GM12864 (cell line): ENCODE measurements at regions not wholly inside any gene's neighbourhood (a gene's known extent, or its start where the extent isn't known, plus 50 kb on each side); places are given as distances from the start of the nearest gene placed in this dataset.

Source experiments
- DNase-seq: peaks from one replicate; pipeline ENCODE4 v3.0.0-alpha.2; 2011; ENCODE audit warnings: low read depth
- H3K4me3 ChIP-seq: 2 replicates; pipeline ENCODE4 v1.5.1; 2011; ENCODE audit warnings: mild to moderate bottlenecking, low read depth, low read length, control low read depth
- TF ChIP-seq, protein P1 (sequence below): IDR thresholded peaks from 2 replicates; pipeline ENCODE4 v1.5.1; 2011; ENCODE audit warnings: low read depth, mild to moderate bottlenecking, moderate library complexity, low read length, control low read depth, inconsistent platforms; ENCODE audit errors: missing control alignments

DNA sequence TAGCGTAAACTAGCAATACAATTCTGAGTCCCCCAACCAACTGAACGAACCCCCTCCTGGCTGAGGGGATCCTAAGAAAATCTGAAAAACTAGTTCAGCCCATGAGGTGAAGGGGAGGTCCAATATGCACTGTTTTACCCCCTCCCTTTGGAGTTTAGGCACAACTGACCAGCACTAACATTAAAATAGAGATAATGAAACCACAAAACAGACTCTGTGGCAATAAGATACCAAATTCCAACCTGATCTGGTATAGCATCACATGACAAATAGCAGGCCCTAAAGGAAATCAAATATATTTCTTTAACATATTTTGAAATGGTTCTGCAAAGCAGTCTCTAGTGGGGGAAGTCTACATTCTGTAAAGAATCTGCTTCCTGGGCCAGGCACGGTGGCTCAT is 522.5 kb downstream of the TYW1 start:
- no peak for DNase-seq
- TF ChIP-seq, protein P1, sequence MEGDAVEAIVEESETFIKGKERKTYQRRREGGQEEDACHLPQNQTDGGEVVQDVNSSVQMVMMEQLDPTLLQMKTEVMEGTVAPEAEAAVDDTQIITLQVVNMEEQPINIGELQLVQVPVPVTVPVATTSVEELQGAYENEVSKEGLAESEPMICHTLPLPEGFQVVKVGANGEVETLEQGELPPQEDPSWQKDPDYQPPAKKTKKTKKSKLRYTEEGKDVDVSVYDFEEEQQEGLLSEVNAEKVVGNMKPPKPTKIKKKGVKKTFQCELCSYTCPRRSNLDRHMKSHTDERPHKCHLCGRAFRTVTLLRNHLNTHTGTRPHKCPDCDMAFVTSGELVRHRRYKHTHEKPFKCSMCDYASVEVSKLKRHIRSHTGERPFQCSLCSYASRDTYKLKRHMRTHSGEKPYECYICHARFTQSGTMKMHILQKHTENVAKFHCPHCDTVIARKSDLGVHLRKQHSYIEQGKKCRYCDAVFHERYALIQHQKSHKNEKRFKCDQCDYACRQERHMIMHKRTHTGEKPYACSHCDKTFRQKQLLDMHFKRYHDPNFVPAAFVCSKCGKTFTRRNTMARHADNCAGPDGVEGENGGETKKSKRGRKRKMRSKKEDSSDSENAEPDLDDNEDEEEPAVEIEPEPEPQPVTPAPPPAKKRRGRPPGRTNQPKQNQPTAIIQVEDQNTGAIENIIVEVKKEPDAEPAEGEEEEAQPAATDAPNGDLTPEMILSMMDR = no peak
- H3K4me3 ChIP-seq = no peak overlapping the region

DNA sequence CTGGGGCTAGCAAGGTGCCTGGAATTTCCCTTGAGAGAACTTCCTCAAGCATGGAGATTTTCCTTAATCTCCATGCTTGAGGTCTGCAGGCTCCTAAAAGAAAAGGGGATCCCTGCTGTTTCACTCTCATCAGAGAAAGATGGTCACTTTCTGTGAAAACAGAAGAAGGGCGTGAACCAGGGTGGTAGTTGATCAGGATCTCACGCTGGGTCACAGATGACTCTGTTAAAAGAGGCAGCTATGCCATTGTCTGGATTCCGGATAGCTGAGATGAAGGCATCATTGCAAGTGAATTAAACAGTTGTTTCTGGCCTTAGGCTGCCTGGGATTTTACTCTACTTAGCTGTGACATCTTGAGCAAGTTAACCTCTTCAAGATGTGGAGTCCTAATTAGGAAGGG is 525.9 kb downstream of the TYW1 start:
- DNase-seq = no peak
- TF ChIP-seq, protein P1 = no peak
- H3K4me3 ChIP-seq = no peak overlapping the region

DNA sequence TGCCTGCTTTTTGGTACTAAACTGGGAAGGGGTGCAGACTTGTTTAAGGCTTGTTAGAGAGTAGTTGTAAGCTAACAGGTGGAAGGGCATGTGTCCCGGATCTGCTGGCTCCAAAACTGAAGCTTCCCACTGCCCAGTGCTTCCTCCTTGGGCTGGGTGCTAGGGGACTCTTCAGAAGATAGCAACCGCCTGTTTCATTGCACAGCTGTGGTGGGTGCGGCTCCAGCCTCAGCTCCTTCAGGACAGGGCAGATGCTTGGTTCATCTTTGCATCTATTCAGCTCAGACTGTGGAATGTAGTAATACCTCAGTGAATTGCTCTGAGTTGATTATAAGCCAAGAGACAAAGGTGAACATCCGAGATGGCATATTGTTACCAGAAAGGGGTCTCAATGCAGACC is 527.1 kb downstream of the TYW1 start:
- TF ChIP-seq, protein P1 = no peak
- H3K4me3 ChIP-seq = no peak overlapping the region
- no peak for DNase-seq

DNA sequence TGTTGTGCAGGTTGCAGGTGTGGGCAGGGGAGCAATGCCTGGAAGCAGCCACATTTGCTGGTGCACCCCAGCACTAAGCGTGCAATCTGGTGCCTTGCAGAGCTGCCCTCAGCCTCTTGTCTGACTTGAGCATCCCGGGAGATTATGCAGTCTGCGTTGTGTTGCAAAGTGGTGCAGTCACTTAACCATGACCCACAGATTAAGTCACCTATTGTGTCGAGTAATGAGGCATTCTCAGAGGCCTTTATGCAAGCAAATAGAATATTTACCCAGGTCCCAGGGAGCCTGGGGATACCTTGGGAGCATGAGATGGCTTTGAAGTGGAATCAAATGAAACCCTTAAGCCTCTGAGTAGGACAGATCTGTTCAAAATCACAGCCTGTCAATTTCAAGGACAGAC is 529.0 kb downstream of the TYW1 start:
- H3K4me3 ChIP-seq = no peak overlapping the region
- TF ChIP-seq, protein P1 = no peak
- no peak for DNase-seq

DNA sequence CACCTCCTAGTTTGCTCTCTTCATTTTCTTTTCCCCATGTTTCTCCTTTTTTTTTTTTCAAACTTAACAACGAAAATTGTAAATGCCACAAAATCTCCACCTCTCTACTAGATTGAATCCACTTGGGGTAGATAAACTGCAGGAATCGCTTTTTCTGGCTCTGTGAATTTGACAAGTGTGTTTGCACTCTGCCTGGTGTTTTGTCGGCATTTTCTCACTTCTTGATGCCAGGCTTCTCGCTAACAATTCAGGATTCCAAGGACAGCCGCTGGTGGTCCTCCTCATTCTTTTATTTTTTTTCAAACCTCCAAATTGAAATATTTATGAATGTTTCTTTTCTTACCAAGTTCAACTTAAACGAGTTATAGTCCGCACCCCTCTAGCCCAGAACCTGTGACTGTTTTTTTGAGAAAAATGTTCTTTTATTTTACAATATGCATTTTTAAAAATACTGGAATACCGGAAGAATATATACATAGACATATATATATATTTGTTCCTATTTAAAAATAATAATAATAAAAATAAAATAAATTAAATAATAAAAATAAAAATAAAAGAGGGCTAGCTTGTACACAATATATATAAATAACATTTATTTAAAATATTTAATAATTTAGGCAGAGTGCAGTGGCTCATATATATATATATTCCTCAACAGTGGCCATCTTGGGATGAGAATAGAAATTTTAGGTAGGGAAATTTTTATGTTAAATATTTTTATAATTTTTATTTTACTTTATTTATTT is 538.8 kb downstream of the TYW1 start:
- no peak for DNase-seq
- no peak overlapping the region for H3K4me3 ChIP-seq
- TF ChIP-seq, protein P1 = no peak

DNA sequence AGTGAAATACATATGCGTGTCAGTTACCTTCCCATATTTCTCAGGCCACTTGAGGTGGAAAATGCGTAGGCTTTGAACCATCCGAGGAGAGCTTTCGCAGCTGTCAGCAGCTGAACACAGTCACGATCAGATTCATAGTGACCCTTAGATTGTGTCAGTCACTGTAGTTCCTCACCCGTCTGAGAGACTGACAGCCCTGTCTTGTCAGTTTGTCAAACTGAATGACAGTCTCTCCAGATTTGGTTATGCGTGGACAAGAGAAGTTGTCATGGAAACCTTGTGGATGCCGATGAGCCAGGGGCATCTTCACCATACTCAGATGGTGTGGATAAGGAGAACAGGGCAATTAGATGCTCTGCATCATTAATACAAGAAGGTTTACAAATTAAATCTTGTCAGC is 546.3 kb downstream of the TYW1 start:
- no peak for DNase-seq
- no peak overlapping the region for H3K4me3 ChIP-seq
- TF ChIP-seq, protein P1 = no peak
